OCI-LY7 (cell line): ENCODE measurements at regions not wholly inside any gene's neighbourhood (a gene's known extent, or its start where the extent isn't known, plus 50 kb on each side); places are given as distances from the start of the nearest gene placed in this dataset.

Experiments used
- BruUV-seq: library from RNA; stranded (reverse); fragments of 400-500 nt; replicated peaks from 2 replicates; lab custom pipeline; 2021; lab: Mats Ljungman, UMichigan
- CTCF ChIA-PET: fragments of 300-600 bp; sonication (Branson Sonifier 250); formaldehyde crosslinking; loops from one replicate; lab custom pipeline; 2022; ENCODE audit warnings: antibody characterized with exemption; ENCODE audit not compliant: unreplicated experiment; lab: Charles Lee
- POLR2A ChIA-PET: fragments of 300-600 bp; sonication (Branson Sonifier 250); formaldehyde crosslinking; loops from one replicate; lab custom pipeline; 2022; ENCODE audit warnings: antibody characterized with exemption; lab: Charles Lee
- DNase-seq: peaks from one replicate; pipeline ENCODE4 v3.0.0-alpha.2; 2015; ENCODE audit warnings: low spot score
- H2AFZ ChIP-seq: fragments of 200-600 bp; sonication (generic), shearing (Covaris generic); 2 replicates; pipeline ENCODE4 v1.6.1; 2014; ENCODE audit warnings: mild to moderate bottlenecking, antibody characterized with exemption, low read length, moderate library complexity
- H3K27ac ChIP-seq: fragments of 200-600 bp; sonication (generic); 2 replicates; pipeline ENCODE4 v1.5.1; 2014; ENCODE audit warnings: mixed run types, low read depth, mild to moderate bottlenecking, moderate library complexity, low read length, inconsistent platforms; ENCODE audit not compliant: poor library complexity, severe bottlenecking
- H3K36me3 ChIP-seq: fragments of 200-600 bp; sonication (generic); 2 replicates; pipeline ENCODE4 v1.6.1; 2014; ENCODE audit warnings: mild to moderate bottlenecking, antibody characterized with exemption, low read length, moderate library complexity, mixed read lengths; ENCODE audit not compliant: insufficient read depth
- H3K4me1 ChIP-seq: fragments of 200-600 bp; sonication (generic); 2 replicates; pipeline ENCODE4 v1.5.1; 2014; ENCODE audit warnings: mild to moderate bottlenecking, low read length; ENCODE audit not compliant: insufficient read depth, poor library complexity, severe bottlenecking
- H3K4me2 ChIP-seq: fragments of 200-600 bp; sonication (generic); 2 replicates; pipeline ENCODE4 v1.6.1; 2014; ENCODE audit warnings: mild to moderate bottlenecking, low read length
- H3K4me3 ChIP-seq: fragments of 200-600 bp; sonication (generic); 2 replicates; pipeline ENCODE4 v1.5.1; 2014; ENCODE audit warnings: mild to moderate bottlenecking, low read depth, low read length; ENCODE audit not compliant: poor library complexity, severe bottlenecking
- H3K79me2 ChIP-seq: fragments of 200-600 bp; sonication (generic); 2 replicates; pipeline ENCODE4 v1.6.1; 2016; ENCODE audit warnings: low read depth, mild to moderate bottlenecking, low read length, moderate library complexity, mixed read lengths; ENCODE audit not compliant: insufficient read depth
- H3K9me2 ChIP-seq: fragments of 200-600 bp; sonication (generic); 2 replicates; pipeline ENCODE4 v1.6.1; 2016; ENCODE audit warnings: mild to moderate bottlenecking, low read length, mixed read lengths; ENCODE audit not compliant: insufficient read depth
- H3K9me3 ChIP-seq: fragments of 200-600 bp; sonication (generic); 2 replicates; pipeline ENCODE4 v1.6.1; 2014; ENCODE audit warnings: mild to moderate bottlenecking, mixed run types, low read length, mixed read lengths
- H4K20me1 ChIP-seq: fragments of 200-600 bp; sonication (generic); 2 replicates; pipeline ENCODE4 v1.6.1; 2014; ENCODE audit warnings: mild to moderate bottlenecking, antibody characterized with exemption, low read length, moderate library complexity, mixed read lengths; ENCODE audit not compliant: insufficient read depth
- EZH2phosphoT487 ChIP-seq: fragments of 200-600 bp; sonication (generic); IDR thresholded peaks from 2 replicates; pipeline ENCODE4 v1.6.1; 2018; ENCODE audit warnings: low read depth, borderline replicate concordance, mild to moderate bottlenecking, mixed run types, antibody characterized with exemption, low read length, moderate library complexity, mixed read lengths
- intact Hi-C: fragments of 100-400 bp; cut with micrococcal nuclease; formaldehyde crosslinking; loops from one replicate; pipeline ENCODE4 v1.10.0; 2022; ENCODE audit not compliant: unreplicated experiment
- TF ChIP-seq, protein P1 (sequence below): fragments of 200-600 bp; sonication (generic); conservative IDR thresholded peaks from 2 replicates; pipeline ENCODE4 v1.5.1; 2014; ENCODE audit warnings: mild to moderate bottlenecking, antibody characterized with exemption, low read length, moderate library complexity, mixed read lengths

DNA sequence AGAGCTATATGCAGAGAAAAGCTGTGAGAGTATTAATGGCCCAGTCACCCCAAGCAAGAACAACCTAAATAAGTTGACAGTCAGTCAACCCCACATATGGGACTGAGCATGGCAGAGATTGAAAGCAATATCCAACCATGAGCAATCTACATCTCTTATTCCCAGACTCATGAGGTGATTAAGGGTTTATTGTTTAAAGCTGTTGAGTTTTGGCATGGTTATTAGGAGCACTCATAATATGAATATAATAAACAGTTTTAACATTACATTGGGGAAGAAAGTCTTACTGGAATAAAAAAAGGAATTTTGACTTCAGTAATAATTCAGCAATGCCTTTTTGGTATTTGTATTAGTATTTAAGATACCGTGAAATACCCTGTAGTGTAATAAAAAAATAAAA lies 1627.4 kb downstream of the STIM2 start:
- no peak for TF ChIP-seq EZH2phosphoT487
- TF ChIP-seq, protein P1, sequence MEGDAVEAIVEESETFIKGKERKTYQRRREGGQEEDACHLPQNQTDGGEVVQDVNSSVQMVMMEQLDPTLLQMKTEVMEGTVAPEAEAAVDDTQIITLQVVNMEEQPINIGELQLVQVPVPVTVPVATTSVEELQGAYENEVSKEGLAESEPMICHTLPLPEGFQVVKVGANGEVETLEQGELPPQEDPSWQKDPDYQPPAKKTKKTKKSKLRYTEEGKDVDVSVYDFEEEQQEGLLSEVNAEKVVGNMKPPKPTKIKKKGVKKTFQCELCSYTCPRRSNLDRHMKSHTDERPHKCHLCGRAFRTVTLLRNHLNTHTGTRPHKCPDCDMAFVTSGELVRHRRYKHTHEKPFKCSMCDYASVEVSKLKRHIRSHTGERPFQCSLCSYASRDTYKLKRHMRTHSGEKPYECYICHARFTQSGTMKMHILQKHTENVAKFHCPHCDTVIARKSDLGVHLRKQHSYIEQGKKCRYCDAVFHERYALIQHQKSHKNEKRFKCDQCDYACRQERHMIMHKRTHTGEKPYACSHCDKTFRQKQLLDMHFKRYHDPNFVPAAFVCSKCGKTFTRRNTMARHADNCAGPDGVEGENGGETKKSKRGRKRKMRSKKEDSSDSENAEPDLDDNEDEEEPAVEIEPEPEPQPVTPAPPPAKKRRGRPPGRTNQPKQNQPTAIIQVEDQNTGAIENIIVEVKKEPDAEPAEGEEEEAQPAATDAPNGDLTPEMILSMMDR, result no peak
- ChIA-PET POLR2A (no interaction called here), CTCF (interaction anchor here (1.0 kb wide), 1 partner anchor 89 kb away, joined by 4 read pairs; no protein-coding TSS in a partner anchor)
- Histone ChIP-seq H3K27ac (no peak overlapping the region), H3K4me2 (no peak overlapping the region), H3K9me2 (no peaks in the 10 kb centered on the region), H3K79me2 (no peaks in the 10 kb centered on the region), H3K36me3 (no peaks in the 10 kb centered on the region), H4K20me1 (no peaks in the 10 kb centered on the region), H2AFZ (no peak overlapping the region), H3K9me3 (no peaks in the 10 kb centered on the region), H3K4me1 (no peaks in the 10 kb centered on the region), H3K4me3 (no peak overlapping the region)
- DNase-seq, result no peak
- intact Hi-C loops, result no loop called here
- BruUV-seq, result no TSS peak

DNA sequence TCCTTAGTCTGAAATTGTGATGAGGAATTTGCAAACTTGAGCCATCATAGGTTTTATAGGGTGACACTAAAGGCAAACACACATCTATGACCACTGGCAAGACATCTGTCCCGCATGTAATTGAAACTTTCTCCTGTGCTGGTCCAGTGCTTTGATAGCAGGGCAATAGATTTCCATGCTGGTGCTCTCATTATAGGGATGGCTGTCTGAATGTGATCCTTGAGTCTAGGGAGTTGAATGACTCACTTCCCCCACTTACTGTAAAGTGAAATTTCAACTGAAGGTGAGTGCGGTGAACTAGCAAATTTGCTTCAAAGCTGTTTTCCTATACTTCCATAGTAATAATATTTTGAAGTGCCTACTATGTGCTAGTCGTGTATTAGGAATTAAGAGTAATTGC lies 1630.0 kb downstream of the STIM2 start:
- Histone ChIP-seq H3K36me3 (no peaks in the 10 kb centered on the region), H3K4me1 (no peaks in the 10 kb centered on the region), H3K27ac (no peak overlapping the region), H3K9me2 (no peaks in the 10 kb centered on the region), H3K4me3 (no peak overlapping the region), H4K20me1 (no peaks in the 10 kb centered on the region), H3K9me3 (no peaks in the 10 kb centered on the region), H2AFZ (no peak overlapping the region), H3K4me2 (no peak overlapping the region), H3K79me2 (no peaks in the 10 kb centered on the region)
- intact Hi-C loops, result no loop called here
- ChIA-PET CTCF (no interaction called here), POLR2A (no interaction called here)
- no peak for DNase-seq
- TF ChIP-seq EZH2phosphoT487, result no peak
- TF ChIP-seq, protein P1, result no peak
- no TSS peak for BruUV-seq

DNA sequence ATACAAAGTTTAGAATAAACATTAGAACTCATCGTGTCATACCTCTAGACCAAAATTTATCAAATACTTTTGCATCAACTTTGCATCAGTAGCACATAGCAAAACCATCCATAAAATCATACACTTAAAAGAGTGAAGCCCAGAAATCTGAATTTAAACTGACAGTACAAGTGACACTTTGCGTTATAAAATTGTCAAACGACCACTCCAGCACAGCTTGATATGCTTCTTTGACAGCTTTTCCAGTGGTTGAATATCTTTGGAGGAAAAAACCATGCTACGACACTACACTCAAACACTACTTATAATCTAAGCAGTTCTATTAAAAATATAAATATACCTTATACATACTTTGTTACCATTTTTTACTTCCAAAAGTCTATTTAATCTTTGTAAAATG lies 1644.4 kb downstream of the STIM2 start:
- intact Hi-C loops, result no loop called here

More for the DNA sequence above, 1644.4 kb downstream of the STIM2 start:
- Histone ChIP-seq H3K36me3 (no peaks in the 10 kb centered on the region), H3K79me2 (no peaks in the 10 kb centered on the region), H3K27ac (no peak overlapping the region), H3K9me3 (no peaks in the 10 kb centered on the region), H3K4me1 (no peaks in the 10 kb centered on the region), H2AFZ (no peak overlapping the region), H3K9me2 (no peaks in the 10 kb centered on the region), H3K4me2 (no peak overlapping the region), H3K4me3 (no peak overlapping the region), H4K20me1 (no peaks in the 10 kb centered on the region)
- no peak for DNase-seq
- POLR2A ChIA-PET, result no interaction called here
- CTCF ChIA-PET, result no interaction called here
- BruUV-seq, result no TSS peak
- no peak for TF ChIP-seq EZH2phosphoT487
- TF ChIP-seq, protein P1, result no peak
